BJ (cell line): ENCODE measurements at regions not wholly inside any gene's neighbourhood (a gene's known extent, or its start where the extent isn't known, plus 50 kb on each side); places are given as distances from the start of the nearest gene placed in this dataset.

Experiments
- CTCF ChIA-PET: fragments of 350-600 bp; formaldehyde crosslinking; extraction: SDS; loops from one replicate; lab custom pipeline; 2021; ENCODE audit warnings: antibody characterized with exemption, inconsistent platforms; lab: Yijun Ruan, JAX
- POLR2A ChIA-PET: fragments of 300-600 bp; sonication (Branson Sonifier 250); formaldehyde crosslinking; extraction: SDS; loops from one replicate; lab custom pipeline; 2021; ENCODE audit warnings: antibody characterized with exemption; lab: Charles Lee
- DNase-seq: peaks from one replicate; pipeline ENCODE4 v3.0.0-alpha.2; 2011; ENCODE audit warnings: low read depth
- H3K27me3 ChIP-seq: 2 replicates; pipeline ENCODE4 v1.6.0; 2011; ENCODE audit warnings: low read length; ENCODE audit not compliant: control insufficient read depth, insufficient read depth
- H3K36me3 ChIP-seq: 2 replicates; pipeline ENCODE4 v1.5.1; 2011; ENCODE audit warnings: low read length; ENCODE audit not compliant: control insufficient read depth, insufficient read depth
- H3K4me3 ChIP-seq: 2 replicates; pipeline ENCODE4 v1.5.1; 2011; ENCODE audit warnings: low read depth, mild to moderate bottlenecking, control low read depth, low read length
- TF ChIP-seq, protein P1 (sequence below): IDR thresholded peaks from 2 replicates; pipeline ENCODE4 v1.5.1; 2011; ENCODE audit warnings: low read depth, mild to moderate bottlenecking, control low read depth, inconsistent platforms, low read length, moderate library complexity; ENCODE audit not compliant: insufficient read depth

DNA sequence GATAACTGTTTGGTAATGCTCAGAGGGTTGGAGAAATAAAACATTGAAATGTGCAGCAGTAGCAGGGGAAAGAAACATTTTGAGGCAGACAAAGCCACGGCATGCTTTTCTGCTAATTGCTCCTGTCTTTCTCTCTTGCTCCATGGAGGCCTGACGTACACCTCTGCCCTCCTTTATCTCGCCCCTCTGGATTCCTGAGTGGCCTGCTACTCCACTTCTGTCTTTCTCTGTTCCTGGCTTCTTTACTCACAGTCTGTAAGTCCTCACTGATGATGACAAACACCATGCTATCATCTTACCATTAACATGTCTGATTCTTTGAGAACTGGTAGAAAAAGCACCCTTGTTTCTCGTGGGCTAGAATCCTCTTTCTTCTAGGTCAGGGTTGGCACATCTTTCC, 392.9 kb downstream of the MEIS1 start:
- Histone ChIP-seq H3K36me3 (no peaks in the 10 kb centered on the region), H3K4me3 (no peak overlapping the region), H3K27me3 (no peaks in the 10 kb centered on the region)
- TF ChIP-seq, protein P1, sequence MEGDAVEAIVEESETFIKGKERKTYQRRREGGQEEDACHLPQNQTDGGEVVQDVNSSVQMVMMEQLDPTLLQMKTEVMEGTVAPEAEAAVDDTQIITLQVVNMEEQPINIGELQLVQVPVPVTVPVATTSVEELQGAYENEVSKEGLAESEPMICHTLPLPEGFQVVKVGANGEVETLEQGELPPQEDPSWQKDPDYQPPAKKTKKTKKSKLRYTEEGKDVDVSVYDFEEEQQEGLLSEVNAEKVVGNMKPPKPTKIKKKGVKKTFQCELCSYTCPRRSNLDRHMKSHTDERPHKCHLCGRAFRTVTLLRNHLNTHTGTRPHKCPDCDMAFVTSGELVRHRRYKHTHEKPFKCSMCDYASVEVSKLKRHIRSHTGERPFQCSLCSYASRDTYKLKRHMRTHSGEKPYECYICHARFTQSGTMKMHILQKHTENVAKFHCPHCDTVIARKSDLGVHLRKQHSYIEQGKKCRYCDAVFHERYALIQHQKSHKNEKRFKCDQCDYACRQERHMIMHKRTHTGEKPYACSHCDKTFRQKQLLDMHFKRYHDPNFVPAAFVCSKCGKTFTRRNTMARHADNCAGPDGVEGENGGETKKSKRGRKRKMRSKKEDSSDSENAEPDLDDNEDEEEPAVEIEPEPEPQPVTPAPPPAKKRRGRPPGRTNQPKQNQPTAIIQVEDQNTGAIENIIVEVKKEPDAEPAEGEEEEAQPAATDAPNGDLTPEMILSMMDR = no peak
- CTCF ChIA-PET = interaction anchor here (0.8 kb wide), 1 partner anchor 10 kb away, joined by 3 read pairs; no protein-coding TSS in a partner anchor
- POLR2A ChIA-PET = no interaction called here
- DNase-seq = no peak

DNA sequence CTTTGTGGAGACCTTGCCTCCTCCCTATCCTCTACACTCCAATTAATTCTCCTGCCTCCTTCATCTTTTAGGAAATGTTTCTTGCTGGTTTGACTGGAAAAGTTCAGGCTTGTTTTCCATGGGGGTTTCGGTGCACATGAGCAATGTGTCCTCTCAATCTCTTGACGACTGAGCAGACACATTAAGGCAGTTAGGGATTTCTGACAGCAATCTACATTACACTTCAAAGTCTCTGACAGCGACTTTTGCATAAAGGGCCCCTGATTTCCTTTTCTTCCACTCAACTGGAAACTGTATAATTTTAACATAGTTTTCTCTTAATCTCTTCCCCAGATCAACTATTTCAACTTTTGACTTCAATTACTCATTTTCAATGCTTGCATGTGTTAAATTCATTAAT, 394.0 kb downstream of the MEIS1 start:
- ChIA-PET POLR2A (no interaction called here), CTCF (no interaction called here)
- TF ChIP-seq, protein P1 = no peak
- H3K4me3 ChIP-seq = no peak overlapping the region
- no peaks in the 10 kb centered on the region for H3K27me3 ChIP-seq
- no peak for DNase-seq
- H3K36me3 ChIP-seq = no peaks in the 10 kb centered on the region

DNA sequence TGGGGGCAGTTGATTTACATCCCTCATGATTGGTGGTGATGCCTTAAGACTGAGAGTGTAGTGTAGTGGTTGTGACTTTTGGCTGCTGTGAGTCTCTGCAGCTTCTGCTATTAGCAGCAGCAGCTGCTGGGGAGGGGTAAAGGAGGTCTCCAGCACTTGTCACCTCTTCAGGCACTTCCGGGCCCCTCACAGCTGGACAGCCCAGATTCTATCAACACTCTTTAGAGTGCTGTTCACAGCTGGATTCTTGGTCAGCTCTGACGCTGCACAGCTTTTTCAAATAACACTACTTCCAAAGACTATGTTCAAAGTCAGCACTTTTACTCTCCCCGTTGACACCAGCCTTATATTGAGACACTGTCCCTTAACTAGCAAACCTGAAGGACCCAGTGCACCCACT, 396.0 kb downstream of the MEIS1 start:
- H3K4me3 ChIP-seq = no peak overlapping the region
- no peaks in the 10 kb centered on the region for H3K27me3 ChIP-seq
- TF ChIP-seq, protein P1 = no peak
- CTCF ChIA-PET = no interaction called here
- POLR2A ChIA-PET = no interaction called here
- no peaks in the 10 kb centered on the region for H3K36me3 ChIP-seq
- DNase-seq = no peak

DNA sequence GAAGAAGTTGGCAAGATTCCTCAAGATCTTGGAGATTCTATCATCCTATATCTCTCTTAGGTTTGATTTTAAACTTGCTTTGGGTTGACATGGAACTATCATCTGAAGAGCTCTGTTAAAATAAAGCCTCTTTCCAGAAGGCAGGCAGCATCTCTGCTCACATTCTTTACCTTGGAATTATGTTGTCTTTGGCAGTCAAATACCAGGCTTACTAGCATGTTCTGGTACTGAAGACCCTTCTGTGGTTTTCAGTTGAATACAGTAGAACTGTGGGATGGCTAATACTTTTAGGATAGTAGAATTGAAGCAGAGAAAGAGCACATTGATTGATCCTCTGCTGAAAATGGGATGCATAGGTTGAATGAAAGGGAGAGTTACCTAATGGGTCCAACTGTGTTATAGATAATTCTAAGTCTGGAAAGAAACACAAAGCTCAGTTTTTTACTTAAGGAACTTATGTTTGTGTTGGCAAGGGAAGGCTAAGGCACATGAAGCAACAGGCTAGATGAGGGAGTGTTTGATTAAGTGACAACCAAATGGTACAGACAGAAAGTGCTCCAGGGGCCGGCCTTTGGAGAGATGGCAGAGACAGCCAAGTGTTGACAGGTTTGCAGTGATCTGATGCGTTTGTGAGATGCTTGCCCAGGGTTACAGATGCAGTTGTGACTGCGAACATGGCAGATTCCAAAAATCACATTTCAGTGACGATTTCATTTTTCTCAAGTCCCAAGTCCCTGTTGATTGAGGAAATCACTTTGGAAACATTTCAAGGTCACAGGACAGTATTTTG, 397.9 kb downstream of the MEIS1 start:
- H3K36me3 ChIP-seq = no peaks in the 10 kb centered on the region
- no peak overlapping the region for H3K4me3 ChIP-seq
- DNase-seq = no peak
- POLR2A ChIA-PET = no interaction called here
- CTCF ChIA-PET = interaction anchor here (0.6 to 1.2 kb wide), 3 partner anchors 31 to 817 kb away, joined by 3 to 4 read pairs (median 3); no protein-coding TSS in a partner anchor
- no peaks in the 10 kb centered on the region for H3K27me3 ChIP-seq
- TF ChIP-seq, protein P1 = no peak

DNA sequence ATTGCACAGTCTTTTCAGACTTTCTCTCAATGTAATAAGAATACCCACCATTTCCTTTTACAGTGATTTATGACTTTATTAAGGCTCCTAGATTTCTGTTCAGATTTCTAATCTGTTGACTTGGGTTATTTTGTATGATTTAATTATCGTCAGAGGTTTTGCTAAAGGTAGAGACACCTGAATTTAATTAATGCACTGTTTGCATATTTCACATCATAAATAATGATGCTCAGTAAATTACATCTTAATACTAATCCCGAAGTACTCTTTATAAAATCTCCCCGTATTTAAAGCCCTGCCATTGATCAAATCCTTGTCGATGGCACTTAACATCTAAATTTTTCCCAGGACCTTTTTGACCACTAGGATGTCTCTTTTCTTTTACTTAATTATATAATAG, 399.9 kb downstream of the MEIS1 start:
- TF ChIP-seq, protein P1 = no peak
- H3K36me3 ChIP-seq = no peaks in the 10 kb centered on the region
- no peak overlapping the region for H3K4me3 ChIP-seq
- ChIA-PET POLR2A (no interaction called here), CTCF (interaction anchor here (0.9 to 1.2 kb wide), 2 partner anchors 9 to 247 kb away, joined by 3 to 4 read pairs; no protein-coding TSS in a partner anchor)
- no peaks in the 10 kb centered on the region for H3K27me3 ChIP-seq
- DNase-seq = no peak
